ENCODE measurements at regions not wholly inside any gene's neighbourhood (a gene's known extent, or its start where the extent isn't known, plus 50 kb on each side); places are given as distances from the start of the nearest gene placed in this dataset.

GRCh38 chr16:6643080-6643686 is 689.5 kb upstream of the RBFOX1 start:
- TF ChIP-seq POLR2AphosphoS5 (IDR thresholded peaks at IDR 0.05; ENCODE audit: low read depth) (no peak), CTCF (conservative IDR thresholded peaks at IDR 0.05; ENCODE audit: low read depth in 2 of 2) (peak; percentile 67 to 92), REST (IDR thresholded peaks at IDR 0.05; ENCODE audit: unreplicated experiment) (no peak), EZH2phosphoT487 (IDR thresholded peaks at IDR 0.05; ENCODE audit: unreplicated experiment) (no peak), CREB1 (CRISPR knock-in tag; IDR thresholded peaks at IDR 0.05; ENCODE audit: low read depth) (no peak), EZH2 (IDR thresholded peaks at IDR 0.05; ENCODE audit: low read depth, unreplicated experiment) (no peak), ETS1 (IDR thresholded peaks at IDR 0.05) (no peak), JUNB (IDR thresholded peaks at IDR 0.05; ENCODE audit: unreplicated experiment) (no peak), STAT1 (IDR thresholded peaks at IDR 0.05; ENCODE audit: unreplicated experiment) (no peak), ZNF331 (CRISPR knock-in tag; IDR thresholded peaks at IDR 0.05; ENCODE audit: low read depth) (no peak), ZNF114 (CRISPR knock-in tag; IDR thresholded peaks at IDR 0.05) (no peak)
